H1 (cell line): ENCODE measurements at regions not wholly inside any gene's neighbourhood (a gene's known extent, or its start where the extent isn't known, plus 50 kb on each side); places are given as distances from the start of the nearest gene placed in this dataset.

Source experiments
- CTCF ChIA-PET: fragments of 300-600 bp; sonication (Branson Sonifier 250); formaldehyde crosslinking; loops from one replicate; lab custom pipeline; 2021; ENCODE audit not compliant: partially characterized antibody; lab: Charles Lee
- POLR2A ChIA-PET: fragments of 300-600 bp; sonication (Branson Sonifier 250); formaldehyde crosslinking; loops from one replicate; lab custom pipeline; 2021; ENCODE audit warnings: inconsistent platforms; ENCODE audit not compliant: partially characterized antibody; lab: Charles Lee
- DNase-seq, 2 experiments: peaks; one replicate each; pipeline versions ENCODE4 v3.0.0 to v3.0.0-alpha.2; 2010 to 2022; ENCODE audit warnings: low spot score in 2 of 2, low read depth in 1 of 2, mixed read lengths in 1 of 2
- FAIRE-seq: peaks from 2 replicates; lab custom pipeline; 2011; peaks lifted over from hg19 to GRCh38; lab: Jason Lieb, UNC
- H2AFZ ChIP-seq: 2 replicates; pipeline ENCODE4 v1.8.1; 2012; ENCODE audit warnings: low read length, inconsistent platforms
- H2AK5ac ChIP-seq: 2 replicates; pipeline ENCODE4 v1.6.1; 2013; ENCODE audit warnings: low read depth, low read length
- H2BK120ac ChIP-seq: replicated peaks from 2 replicates; pipeline ENCODE3; 2013; ENCODE audit warnings: low read depth, low read length, inconsistent platforms
- H2BK12ac ChIP-seq: 2 replicates; pipeline ENCODE4 v1.6.1; 2013; ENCODE audit warnings: low read depth, low read length
- H2BK15ac ChIP-seq: 2 replicates; pipeline ENCODE4 v1.6.1; 2013; ENCODE audit warnings: low read length
- H2BK20ac ChIP-seq: 2 replicates; pipeline ENCODE4 v1.6.1; 2013; ENCODE audit warnings: low read length
- H2BK5ac ChIP-seq: 2 replicates; pipeline ENCODE4 v1.6.1; 2013; ENCODE audit warnings: low read depth, low read length
- H3K14ac ChIP-seq: 2 replicates; pipeline ENCODE4 v1.6.1; 2013; ENCODE audit warnings: inconsistent platforms; ENCODE audit not compliant: insufficient read length
- H3K18ac ChIP-seq: 2 replicates; pipeline ENCODE4 v1.6.1; 2013; ENCODE audit warnings: low read length; ENCODE audit errors: extremely low read depth
- H3K23ac ChIP-seq: 2 replicates; pipeline ENCODE4 v1.6.1; 2013; ENCODE audit warnings: inconsistent platforms; ENCODE audit not compliant: insufficient read length
- H3K23me2 ChIP-seq: 2 replicates; pipeline ENCODE4 v1.6.1; 2013; ENCODE audit warnings: low read depth, low read length
- H3K27ac ChIP-seq: 2 replicates; pipeline ENCODE4 v1.6.1; 2011; ENCODE audit warnings: low read depth, low read length, inconsistent platforms
- H3K27me3 ChIP-seq, 4 experiments: replicated peaks in 1 of 4; 1 replicate in 1 of 4; 2 replicates in 3 of 4; pipeline versions ENCODE4 v1.6.1 to v1.8.1; 2011 to 2013; ENCODE audit warnings: low read length in 3 of 4, mild to moderate bottlenecking in 3 of 4, inconsistent platforms in 2 of 4, mixed read lengths in 2 of 4, moderate library complexity in 1 of 4; ENCODE audit not compliant: control insufficient read depth in 3 of 4, insufficient read depth in 3 of 4; ENCODE audit errors: extremely low read depth in 1 of 4
- H3K36me3 ChIP-seq, 4 experiments: 2 replicates each; pipeline versions ENCODE4 v1.6.1 to v1.8.1; 2011 to 2013; ENCODE audit warnings: mild to moderate bottlenecking in 4 of 4, low read length in 3 of 4, moderate library complexity in 2 of 4, control low read depth in 1 of 4, inconsistent platforms in 1 of 4; ENCODE audit not compliant: insufficient read depth in 4 of 4, control insufficient read depth in 2 of 4
- H3K4ac ChIP-seq: replicated peaks from 2 replicates; pipeline ENCODE3; 2013; ENCODE audit warnings: low read length, low read depth, mixed read lengths, inconsistent platforms; ENCODE audit not compliant: insufficient read length
- H3K4me1 ChIP-seq, 4 experiments: replicated peaks in 1 of 4; 1 replicate in 1 of 4; 2 replicates in 3 of 4; pipeline versions ENCODE4 v1.6.1 to v1.8.1; 2011 to 2013; ENCODE audit warnings: low read length in 3 of 4, inconsistent platforms in 2 of 4, mixed read lengths in 1 of 4; ENCODE audit not compliant: insufficient read depth in 4 of 4, control insufficient read depth in 3 of 4
- H3K4me2 ChIP-seq, 2 experiments: 2 replicates each; pipeline versions ENCODE4 v1.6.1 to v1.8.1; 2011 to 2013; ENCODE audit warnings: low read depth in 2 of 2, low read length in 2 of 2, control low read depth in 1 of 2, inconsistent platforms in 1 of 2, mild to moderate bottlenecking in 1 of 2; ENCODE audit not compliant: insufficient read depth in 1 of 2
- H3K4me3 ChIP-seq, 4 experiments: fragments of 200-600, 300-600 bp in 1 of 4; sonication (generic), shearing (Covaris generic), sonication (Bioruptor Twin) in 1 of 4; 2 replicates each; pipeline versions ENCODE4 v1.5.1 to v1.8.1; 2011 to 2016; ENCODE audit warnings: low read length in 4 of 4, low read depth in 3 of 4, control low read depth in 2 of 4, inconsistent platforms in 2 of 4, mild to moderate bottlenecking in 2 of 4, mixed read lengths in 1 of 4, moderate library complexity in 1 of 4; ENCODE audit not compliant: insufficient read depth in 2 of 4; ENCODE audit errors: extremely low read depth in 1 of 4
- H3K56ac ChIP-seq: replicated peaks from 2 replicates; pipeline ENCODE3; 2013; ENCODE audit warnings: low read depth, mild to moderate bottlenecking, mixed read lengths, low read length, inconsistent platforms; ENCODE audit not compliant: insufficient read length
- H3K79me1 ChIP-seq: 2 replicates; pipeline ENCODE4 v1.6.1; 2013; ENCODE audit warnings: low read depth, low read length, control low read depth
- H3K79me2 ChIP-seq, 2 experiments: 2 replicates each; pipeline versions ENCODE4 v1.6.1 to v1.8.1; 2012 to 2013; ENCODE audit warnings: low read length in 2 of 2, mild to moderate bottlenecking in 2 of 2, inconsistent platforms in 1 of 2; ENCODE audit not compliant: insufficient read depth in 2 of 2, control insufficient read depth in 1 of 2
- H3K9ac ChIP-seq, 4 experiments: replicated peaks in 1 of 4; 1 replicate in 1 of 4; 2 replicates in 3 of 4; pipeline versions ENCODE4 v1.6.1 to v1.8.1; 2011 to 2013; ENCODE audit warnings: low read depth in 3 of 4, low read length in 3 of 4, control low read depth in 2 of 4, mild to moderate bottlenecking in 2 of 4, moderate library complexity in 2 of 4, inconsistent platforms in 1 of 4; ENCODE audit errors: extremely low read depth in 1 of 4
- H3K9me3 ChIP-seq, 2 experiments: 2 replicates each; pipeline versions ENCODE4 v1.6.1 to v1.8.1; 2012 to 2013; ENCODE audit warnings: mild to moderate bottlenecking in 2 of 2, moderate library complexity in 2 of 2, control low read depth in 1 of 2, inconsistent platforms in 1 of 2, low read depth in 1 of 2, low read length in 1 of 2, mixed read lengths in 1 of 2; ENCODE audit not compliant: insufficient read depth in 2 of 2
- H4K20me1 ChIP-seq, 2 experiments: replicated peaks in 1 of 2; 2 replicates each; pipeline versions ENCODE3 to v1.8.1; 2011 to 2013; ENCODE audit warnings: inconsistent platforms in 2 of 2, low read length in 2 of 2, mild to moderate bottlenecking in 1 of 2; ENCODE audit not compliant: insufficient read depth in 2 of 2, control insufficient read depth in 1 of 2
- H4K5ac ChIP-seq: 2 replicates; pipeline ENCODE4 v1.6.1; 2013; ENCODE audit warnings: low read length, low read depth, mixed read lengths, inconsistent platforms; ENCODE audit not compliant: insufficient read length
- H4K8ac ChIP-seq: 2 replicates; pipeline ENCODE4 v1.8.0; 2013; ENCODE audit warnings: mild to moderate bottlenecking, moderate library complexity, low read length, inconsistent platforms; ENCODE audit not compliant: insufficient read depth; ENCODE audit errors: extremely low read depth
- H4K91ac ChIP-seq: replicated peaks from 2 replicates; pipeline ENCODE3; 2013; ENCODE audit warnings: low read length, mixed read lengths, inconsistent platforms; ENCODE audit not compliant: insufficient read length
- HDAC2 ChIP-seq, 2 experiments: fragments of 300-600 bp in 1 of 2; sonication (generic) in 1 of 2; IDR thresholded peaks; 2 replicates each; pipeline ENCODE4 v1.6.1; 2011 to 2012; ENCODE audit warnings: low read depth in 2 of 2, low read length in 2 of 2, mild to moderate bottlenecking in 2 of 2, moderate library complexity in 2 of 2, borderline replicate concordance in 1 of 2, inconsistent platforms in 1 of 2
- RXRA ChIP-seq: IDR thresholded peaks from 2 replicates; pipeline ENCODE4 v1.6.1; 2011; ENCODE audit warnings: low read depth, mild to moderate bottlenecking, low read length, moderate library complexity; ENCODE audit not compliant: insufficient read depth

DNA sequence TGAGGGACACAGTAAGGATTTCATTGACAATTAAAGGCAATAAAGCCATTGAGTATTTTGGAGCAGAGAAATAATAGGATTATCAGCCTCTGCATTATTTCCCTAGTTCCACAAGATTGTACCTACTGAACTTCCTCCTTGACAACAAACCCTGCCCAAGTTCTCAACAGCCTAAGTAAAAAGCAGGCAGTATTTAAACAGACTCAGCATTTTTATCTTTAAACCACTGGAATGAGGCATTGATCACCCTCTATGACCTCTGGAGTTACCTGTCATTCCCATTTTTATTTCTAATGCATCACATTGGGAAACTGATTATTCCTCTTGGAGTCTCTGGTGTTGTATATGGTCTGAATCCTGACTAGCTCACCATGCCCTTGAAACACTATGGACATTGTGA, 570.6 kb upstream of the STXBP6 start:
- no peak overlapping the region for H2BK12ac ChIP-seq
- H2AFZ ChIP-seq: no peak overlapping the region
- no peak overlapping the region for H4K5ac ChIP-seq
- H2AK5ac ChIP-seq: no peak overlapping the region
- no peak overlapping the region for H4K91ac ChIP-seq
- CTCF ChIA-PET: interaction anchor here (1.3 kb wide), 1 partner anchor 17 kb away, joined by 3 read pairs; no protein-coding TSS in a partner anchor
- H3K27ac ChIP-seq: no peak overlapping the region
- no peak overlapping the region for H2BK15ac ChIP-seq
- H3K18ac ChIP-seq: no peak overlapping the region
- H3K23me2 ChIP-seq: no peaks in the 10 kb centered on the region
- H2BK5ac ChIP-seq: no peak overlapping the region
- no peaks in the 10 kb centered on the region for H3K79me1 ChIP-seq
- no peak overlapping the region for H3K9ac ChIP-seq
- H3K14ac ChIP-seq: no peak overlapping the region
- peaks cover 9 to 19% of the 10 kb centered on the region in 2 experiments for H3K9me3 ChIP-seq
- H3K4me2 ChIP-seq: no peak overlapping the region
- no peak overlapping the region for H2BK20ac ChIP-seq
- no peak for DNase-seq
- FAIRE-seq: no peak
- no peak overlapping the region for H3K4ac ChIP-seq
- no peak for TF ChIP-seq HDAC2 (IDR thresholded peaks at IDR 0.05; ENCODE audit: borderline replicate concordance in 1 of 2, low read depth in 2 of 2, low read length in 2 of 2)
- no peak for TF ChIP-seq RXRA
- H3K36me3 ChIP-seq: 0 out of 8 replicates have a peak, but pooled peaks cover 0 to 4% (median 0%) of the 10 kb centered on the region in 4 experiments
- H2BK120ac ChIP-seq: no peak overlapping the region
- no peaks in the 10 kb centered on the region for H3K79me2 ChIP-seq
- H4K8ac ChIP-seq: no peak overlapping the region
- no peak overlapping the region for H3K4me3 ChIP-seq
- H3K23ac ChIP-seq: no peak overlapping the region
- H3K4me1 ChIP-seq: no peaks in the 10 kb centered on the region
- POLR2A ChIA-PET: no interaction called here
- no peaks in the 10 kb centered on the region for H3K27me3 ChIP-seq
- no peak overlapping the region for H3K56ac ChIP-seq
- H4K20me1 ChIP-seq: no peaks in the 10 kb centered on the region
